Fibroblast of skin of abdomen (primary cell): ENCODE measurements at regions not wholly inside any gene's neighbourhood (a gene's known extent, or its start where the extent isn't known, plus 50 kb on each side); places are given as distances from the start of the nearest gene placed in this dataset.

Experiments used
- DNase-seq: peaks from one replicate; pipeline ENCODE4 v3.0.0-alpha.2; 2013

GRCh38 chr13:80463673-80464352, 122.9 kb upstream of the SPRY2 start:
- no peak for DNase-seq

- DNase-seq = no peak
Observed at GRCh38 chr13:80462567-80462966, 121.6 kb upstream of the SPRY2 start.

GRCh38 chr13:80462037-80462436, 121.1 kb upstream of the SPRY2 start:
- no peak for DNase-seq

GRCh38 chr13:80458543-80458942, 117.6 kb upstream of the SPRY2 start:
- no peak for DNase-seq

- peak; percentile 30 for DNase-seq
Observed at GRCh38 chr13:80454245-80454644, 113.3 kb upstream of the SPRY2 start.

- no peak for DNase-seq
Observed at GRCh38 chr13:80452279-80452678, 111.4 kb upstream of the SPRY2 start.

GRCh38 chr13:80451641-80452040, 110.7 kb upstream of the SPRY2 start:
- DNase-seq = no peak

GRCh38 chr13:80450386-80450785, 109.5 kb upstream of the SPRY2 start:
- no peak for DNase-seq

GRCh38 chr13:80448725-80449124, 107.8 kb upstream of the SPRY2 start:
- no peak for DNase-seq

- DNase-seq = no peak
Observed at GRCh38 chr13:80447747-80448146, 106.8 kb upstream of the SPRY2 start.

GRCh38 chr13:80444240-80445015, 103.5 kb upstream of the SPRY2 start:
- DNase-seq = no peak

- DNase-seq = no peak
Observed at GRCh38 chr13:80442609-80443008, 101.7 kb upstream of the SPRY2 start.

GRCh38 chr13:80441968-80442367, 101.0 kb upstream of the SPRY2 start:
- no peak for DNase-seq

GRCh38 chr13:80438521-80438920, 97.6 kb upstream of the SPRY2 start:
- no peak for DNase-seq

- DNase-seq = no peak
Observed at GRCh38 chr13:80437231-80437630, 96.3 kb upstream of the SPRY2 start.

- peak; percentile 61 for DNase-seq
Observed at GRCh38 chr13:80436571-80437169, 95.7 kb upstream of the SPRY2 start.

- DNase-seq = no peak
Observed at GRCh38 chr13:80430561-80430960, 89.6 kb upstream of the SPRY2 start.

GRCh38 chr13:80428349-80429096, 87.6 kb upstream of the SPRY2 start:
- DNase-seq = no peak

- no peak for DNase-seq
Observed at GRCh38 chr13:80419416-80419815, 78.5 kb upstream of the SPRY2 start.

- DNase-seq = no peak
Observed at GRCh38 chr13:80413611-80414010, 72.7 kb upstream of the SPRY2 start.

GRCh38 chr13:80408270-80408669, 67.3 kb upstream of the SPRY2 start:
- no peak for DNase-seq

GRCh38 chr13:80400865-80401426, 60.0 kb upstream of the SPRY2 start:
- no peak for DNase-seq
